HG03159 (cell line): ENCODE measurements at regions not wholly inside any gene's neighbourhood (a gene's known extent, or its start where the extent isn't known, plus 50 kb on each side); places are given as distances from the start of the nearest gene placed in this dataset.

Experiments used
- ATAC-seq: cut with Tn5 transposase; IDR thresholded peaks from one replicate; pipeline ENCODE4 v1.9.1; 2021; ENCODE audit warnings: mild to moderate bottlenecking, moderate library complexity; ENCODE audit not compliant: unreplicated experiment

DNA sequence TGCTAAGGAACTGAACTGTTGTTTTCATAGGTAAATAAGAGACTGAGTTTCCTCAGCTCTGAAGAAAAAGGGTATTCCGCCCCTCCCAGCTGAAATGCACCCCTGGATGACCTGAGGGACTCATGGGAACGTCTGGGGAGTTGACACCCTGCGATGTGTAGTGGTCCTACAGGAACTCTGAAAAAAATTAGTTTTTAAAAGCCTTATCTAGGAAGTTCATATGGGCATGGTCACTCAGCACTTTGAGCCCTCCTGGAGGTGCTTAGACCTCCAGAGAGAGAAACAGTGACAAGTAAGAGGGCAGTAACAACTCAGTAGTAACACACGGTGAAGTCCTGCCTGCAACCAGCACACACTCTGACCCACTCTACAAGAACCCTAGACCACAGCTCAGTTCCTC lies 91.2 kb upstream of the CNOT2 start:
- no peak for ATAC-seq

GRCh38 chr12:70154087-70154638 lies 89.1 kb upstream of the CNOT2 start:
- ATAC-seq = no peak

- no peak for ATAC-seq
Measured at GRCh38 chr12:70154960-70155589, 88.2 kb upstream of the CNOT2 start.

- ATAC-seq = no peak
Measured at GRCh38 chr12:70157099-70157498, 86.1 kb upstream of the CNOT2 start.

GRCh38 chr12:70165450-70165849 lies 77.8 kb upstream of the CNOT2 start:
- ATAC-seq = no peak

DNA sequence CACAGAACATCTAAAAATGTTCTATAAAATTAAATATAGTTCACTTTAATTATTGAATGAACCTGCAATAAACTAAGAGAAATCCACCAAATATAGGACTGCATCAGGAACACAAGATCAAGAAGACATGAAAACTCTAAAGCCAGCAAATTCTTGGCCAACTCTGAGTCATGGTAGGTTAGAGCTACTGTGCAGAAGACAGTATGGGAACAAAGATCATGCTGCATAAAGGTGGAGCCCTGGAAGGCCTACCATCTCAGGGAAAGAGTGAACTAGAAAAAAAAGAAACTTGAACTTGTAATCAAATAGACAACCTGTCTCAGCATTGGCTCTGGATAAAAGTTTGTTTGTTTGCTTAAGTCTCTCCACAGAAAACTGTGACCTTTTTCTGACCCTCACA lies 66.9 kb upstream of the CNOT2 start:
- no peak for ATAC-seq

GRCh38 chr12:70177631-70178030 lies 65.6 kb upstream of the CNOT2 start:
- ATAC-seq = no peak

DNA sequence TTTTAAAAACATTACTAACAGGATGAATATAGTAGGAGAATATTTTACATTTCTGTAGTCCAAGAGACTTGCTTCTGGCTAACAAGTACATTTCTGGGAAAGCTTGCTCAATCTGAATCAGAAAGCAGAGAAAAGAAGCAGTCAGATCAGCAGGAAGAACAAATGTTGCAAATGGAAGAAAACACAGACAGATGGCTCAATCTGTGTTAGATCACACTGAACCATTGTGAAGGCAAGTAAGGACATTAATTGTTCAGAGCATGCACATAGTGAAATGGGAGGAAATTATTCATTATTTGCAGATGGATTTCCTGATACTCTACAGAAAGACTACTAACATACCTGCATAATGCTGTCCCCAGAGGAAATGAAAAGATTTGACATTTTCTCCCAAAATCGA lies 65.2 kb upstream of the CNOT2 start:
- ATAC-seq = no peak

GRCh38 chr12:70180130-70180529 lies 63.1 kb upstream of the CNOT2 start:
- ATAC-seq = no peak

- no peak for ATAC-seq
Measured at GRCh38 chr12:70185301-70185700, 57.9 kb upstream of the CNOT2 start.

DNA sequence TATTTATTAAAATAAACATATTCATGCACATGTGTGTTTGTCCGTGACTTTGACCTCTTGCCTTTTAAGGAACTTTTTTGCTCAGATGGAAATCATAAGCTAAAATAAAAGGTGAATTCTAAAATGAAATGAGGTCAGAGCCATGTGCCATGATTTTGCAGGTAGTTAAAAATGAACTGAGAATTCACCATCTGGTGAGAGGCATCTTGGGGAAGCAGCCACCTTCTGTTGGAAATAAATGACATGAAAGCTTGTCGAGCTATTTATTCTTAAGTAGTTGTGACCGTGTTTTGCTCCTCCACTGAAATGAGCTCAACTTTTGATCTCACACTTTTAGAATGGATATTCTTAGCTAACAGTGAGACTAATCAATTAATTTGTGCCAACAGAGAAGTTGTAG lies 56.8 kb upstream of the CNOT2 start:
- no peak for ATAC-seq

DNA sequence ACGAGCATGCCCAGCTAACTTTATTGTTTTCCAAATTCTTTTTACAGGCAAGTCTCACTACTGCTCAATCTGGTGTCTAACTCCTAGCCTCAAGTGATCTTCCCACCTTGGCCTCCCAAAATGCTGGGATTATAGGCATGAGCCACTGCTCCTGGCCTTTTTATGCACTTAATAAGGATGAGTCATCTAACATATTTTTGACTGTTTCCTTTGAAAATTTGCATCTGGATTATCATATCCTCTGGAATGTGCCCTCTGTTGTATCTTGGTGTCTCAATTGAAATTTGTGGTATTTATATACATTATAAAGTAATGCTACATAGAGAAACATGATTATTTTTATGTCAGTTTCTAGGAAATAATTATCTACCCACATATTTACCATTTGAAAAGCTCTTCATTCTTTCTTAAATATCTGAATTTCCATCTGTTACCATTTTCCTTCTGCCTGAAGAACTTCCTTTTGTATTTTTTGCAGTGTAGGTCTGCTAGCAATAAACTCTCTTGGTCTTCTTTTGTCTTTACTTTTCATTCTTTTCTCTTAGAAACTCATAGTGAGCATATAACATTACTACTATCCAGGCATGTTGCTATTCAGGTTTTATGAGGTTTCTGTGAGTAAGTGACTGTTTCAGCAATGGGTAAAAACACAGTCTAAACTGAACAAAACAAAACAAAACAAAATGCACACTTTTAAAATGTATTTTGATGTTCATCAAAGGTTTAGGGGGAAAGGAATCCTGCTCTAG lies 52.8 kb upstream of the CNOT2 start:
- ATAC-seq = no peak
